HEK293 (cell line): ENCODE measurements at regions not wholly inside any gene's neighbourhood (a gene's known extent, or its start where the extent isn't known, plus 50 kb on each side); places are given as distances from the start of the nearest gene placed in this dataset.

Experiments
- ATF2 ChIP-seq: fragments of 450-650 bp; formaldehyde crosslinking; IDR thresholded peaks from 2 replicates; pipeline ENCODE4 v1.5.1; 2016; ENCODE audit warnings: missing biosample characterization, missing genetic modification characterization, low read depth
- CTCF ChIP-seq: fragments of 450-650 bp; formaldehyde crosslinking; IDR thresholded peaks from 2 replicates; pipeline ENCODE4 v1.5.1; 2016; ENCODE audit warnings: missing biosample characterization, missing genetic modification characterization
- KLF1 ChIP-seq: fragments of 450-650 bp; formaldehyde crosslinking; IDR thresholded peaks from 2 replicates; pipeline ENCODE4 v1.5.1; 2016; ENCODE audit warnings: missing biosample characterization, missing genetic modification characterization
- PRDM10 ChIP-seq: fragments of 450-650 bp; formaldehyde crosslinking; IDR thresholded peaks from 2 replicates; pipeline ENCODE4 v1.5.1; 2016; ENCODE audit warnings: missing biosample characterization, missing genetic modification characterization
- REST ChIP-seq: fragments of 450-650 bp; formaldehyde crosslinking; IDR thresholded peaks from 2 replicates; pipeline ENCODE4 v1.5.1; 2016; ENCODE audit warnings: missing biosample characterization, missing genetic modification characterization
- ZBTB21 ChIP-seq: fragments of 450-650 bp; formaldehyde crosslinking; IDR thresholded peaks from 2 replicates; pipeline ENCODE4 v1.5.1; 2017; ENCODE audit warnings: missing biosample characterization, missing genetic modification characterization
- ZNF16 ChIP-seq: fragments of 450-650 bp; formaldehyde crosslinking; IDR thresholded peaks from 2 replicates; pipeline ENCODE4 v1.5.1; 2016; ENCODE audit warnings: low read depth, missing biosample characterization, missing genetic modification characterization
- ZNF184 ChIP-seq: fragments of 450-650 bp; IDR thresholded peaks from 2 replicates; pipeline ENCODE4 v1.5.1; 2018; ENCODE audit warnings: missing biosample characterization, mild to moderate bottlenecking, missing genetic modification characterization
- ZNF24 ChIP-seq: fragments of 450-650 bp; formaldehyde crosslinking; IDR thresholded peaks from 2 replicates; pipeline ENCODE4 v1.5.1; 2016; ENCODE audit warnings: missing biosample characterization, missing genetic modification characterization
- ZNF398 ChIP-seq: fragments of 450-650 bp; formaldehyde crosslinking; IDR thresholded peaks from 2 replicates; pipeline ENCODE4 v1.5.1; 2017; ENCODE audit warnings: missing biosample characterization, missing genetic modification characterization
- ZNF530 ChIP-seq: fragments of 450-650 bp; formaldehyde crosslinking; IDR thresholded peaks from 2 replicates; pipeline ENCODE4 v1.5.1; 2016; ENCODE audit warnings: low read depth, missing biosample characterization, missing genetic modification characterization
- ZNF555 ChIP-seq: fragments of 450-650 bp; formaldehyde crosslinking; conservative IDR thresholded peaks from 2 replicates; pipeline ENCODE4 v1.5.1; 2017; ENCODE audit warnings: missing biosample characterization, mild to moderate bottlenecking, missing genetic modification characterization, inconsistent platforms
- ZNF629 ChIP-seq: fragments of 450-650 bp; formaldehyde crosslinking; IDR thresholded peaks from 2 replicates; pipeline ENCODE4 v1.5.1; 2017; ENCODE audit warnings: missing biosample characterization, missing genetic modification characterization

- no peak for TF ChIP-seq CTCF (tag by site-specific recombination)
- no peak for TF ChIP-seq ZNF555 (tag by site-specific recombination)
- TF ChIP-seq ZNF24 (tag by site-specific recombination), result no peak
- TF ChIP-seq KLF1 (tag by site-specific recombination), result no peak
- no peak for TF ChIP-seq ZNF398 (tag by site-specific recombination)
- TF ChIP-seq PRDM10, result no peak
- TF ChIP-seq ZNF184 (tag by site-specific recombination), result no peak
- no peak for TF ChIP-seq ZNF530
- TF ChIP-seq ZBTB21 (tag by site-specific recombination), result no peak
- TF ChIP-seq REST (tag by site-specific recombination), result no peak
- no peak for TF ChIP-seq ATF2 (tag by site-specific recombination)
- TF ChIP-seq ZNF629 (tag by site-specific recombination), result no peak
- no peak for TF ChIP-seq ZNF16 (tag by site-specific recombination)
These were observed 331.9 kb downstream of the CDH19 start for GRCh38 chr18:66271962-66272361.
